IMR-90 (cell line): ENCODE measurements at regions not wholly inside any gene's neighbourhood (a gene's known extent, or its start where the extent isn't known, plus 50 kb on each side); places are given as distances from the start of the nearest gene placed in this dataset.

Source experiments
- ATAC-seq: fragments of 200-7000 bp; cut with Tn5 transposase; 2 replicates; pipeline ENCODE4 v1.9.1; 2020; ENCODE audit warnings: low read depth, mild to moderate bottlenecking, moderate library complexity
- BruUV-seq: library from RNA; stranded (reverse); fragments of 400-500 nt; replicated peaks from 2 replicates; lab custom pipeline; 2021; lab: Mats Ljungman, UMichigan
- CTCF ChIA-PET: fragments of 300-600 bp; formaldehyde crosslinking; extraction: SDS; loops from one replicate; lab custom pipeline; 2021; ENCODE audit warnings: antibody characterized with exemption; lab: Yijun Ruan, JAX
- POLR2A ChIA-PET: fragments of 300-600 bp; sonication (Branson Sonifier 250); formaldehyde crosslinking; loops from one replicate; lab custom pipeline; 2022; ENCODE audit warnings: antibody characterized with exemption; ENCODE audit not compliant: unreplicated experiment; lab: Charles Lee
- DNase-seq: peaks from one replicate; pipeline ENCODE4 v3.0.0; 2013
- H2AFZ ChIP-seq: replicated peaks from 2 replicates; pipeline ENCODE3; 2013; ENCODE audit warnings: low read length, mild to moderate bottlenecking; ENCODE audit not compliant: poor library complexity
- H2AK5ac ChIP-seq: 2 replicates; pipeline ENCODE4 v1.6.1; 2013; ENCODE audit warnings: low read depth, low read length, inconsistent platforms
- H2AK9ac ChIP-seq: replicated peaks from 2 replicates; pipeline ENCODE3; 2013; ENCODE audit warnings: mild to moderate bottlenecking, low read depth, low read length, moderate library complexity; ENCODE audit not compliant: poor library complexity
- H2BK120ac ChIP-seq: 2 replicates; pipeline ENCODE4 v1.6.1; 2013; ENCODE audit warnings: low read depth, low read length, inconsistent platforms
- H2BK15ac ChIP-seq: 3 replicates; pipeline ENCODE4 v1.6.1; 2013; ENCODE audit warnings: low read depth, low read length, inconsistent platforms
- H2BK20ac ChIP-seq: 2 replicates; pipeline ENCODE4 v1.6.1; 2013; ENCODE audit warnings: low read depth, mild to moderate bottlenecking, inconsistent platforms, low read length, moderate library complexity
- H2BK5ac ChIP-seq: 2 replicates; pipeline ENCODE4 v1.6.1; 2013; ENCODE audit warnings: mild to moderate bottlenecking, low read depth, low read length, inconsistent platforms; ENCODE audit not compliant: poor library complexity, severe bottlenecking
- H3K14ac ChIP-seq: replicated peaks from 2 replicates; pipeline ENCODE4 v1.6.1; 2013; ENCODE audit warnings: low read depth, low read length, inconsistent platforms
- H3K18ac ChIP-seq: 2 replicates; pipeline ENCODE4 v1.6.1; 2013; ENCODE audit warnings: low read depth, low read length, control low read depth
- H3K23ac ChIP-seq: 2 replicates; pipeline ENCODE4 v1.6.1; 2013; ENCODE audit warnings: low read depth, low read length, inconsistent platforms
- H3K27ac ChIP-seq: 2 replicates; pipeline ENCODE4 v1.5.1; 2013; ENCODE audit warnings: mild to moderate bottlenecking, control low read depth, low read length; ENCODE audit not compliant: insufficient read depth
- H3K27me3 ChIP-seq: 2 replicates; pipeline ENCODE4 v1.6.1; 2013; ENCODE audit warnings: low read length; ENCODE audit not compliant: control insufficient read depth, insufficient read depth
- H3K36me3 ChIP-seq: 2 replicates; pipeline ENCODE4 v1.6.1; 2013; ENCODE audit warnings: low read length, mixed read lengths; ENCODE audit not compliant: control insufficient read depth, insufficient read depth
- H3K4ac ChIP-seq: 2 replicates; pipeline ENCODE4 v1.6.1; 2013; ENCODE audit warnings: low read depth, low read length, inconsistent platforms
- H3K4me1 ChIP-seq: 2 replicates; pipeline ENCODE4 v1.6.1; 2013; ENCODE audit warnings: low read length, mixed read lengths; ENCODE audit not compliant: control insufficient read depth, insufficient read depth
- H3K4me2 ChIP-seq: 2 replicates; pipeline ENCODE4 v1.6.1; 2013; ENCODE audit warnings: low read depth, mild to moderate bottlenecking, control low read depth, low read length, moderate library complexity
- H3K4me3 ChIP-seq: 2 replicates; pipeline ENCODE4 v1.5.1; 2013; ENCODE audit warnings: low read depth, mild to moderate bottlenecking, control low read depth, low read length, moderate library complexity; ENCODE audit not compliant: insufficient read depth
- H3K56ac ChIP-seq: 2 replicates; pipeline ENCODE4 v1.6.1; 2013; ENCODE audit warnings: low read length, inconsistent platforms; ENCODE audit not compliant: insufficient read depth; ENCODE audit errors: extremely low read depth
- H3K79me1 ChIP-seq, 2 experiments: 2 replicates each; pipeline ENCODE4 v1.6.1; 2013; ENCODE audit warnings: low read length in 2 of 2, inconsistent platforms in 1 of 2, low read depth in 1 of 2
- H3K9ac ChIP-seq: 2 replicates; pipeline ENCODE4 v1.6.1; 2013; ENCODE audit warnings: low read depth, low read length, control low read depth
- H3K9me1 ChIP-seq: 2 replicates; pipeline ENCODE4 v1.6.1; 2013; ENCODE audit warnings: low read length, inconsistent platforms; ENCODE audit not compliant: insufficient read depth
- H3K9me3 ChIP-seq: 2 replicates; pipeline ENCODE4 v1.6.1; 2013; ENCODE audit warnings: low read length; ENCODE audit not compliant: control insufficient read depth, insufficient read depth
- H4K20me1 ChIP-seq: 2 replicates; pipeline ENCODE4 v1.6.1; 2013; ENCODE audit warnings: low read length, inconsistent platforms; ENCODE audit not compliant: insufficient read depth
- H4K5ac ChIP-seq: 2 replicates; pipeline ENCODE4 v1.6.1; 2013; ENCODE audit warnings: mild to moderate bottlenecking, low read depth, low read length, control low read depth
- H4K8ac ChIP-seq, 2 experiments: 2 replicates each; pipeline ENCODE4 v1.6.1; 2013; ENCODE audit warnings: low read depth in 2 of 2, low read length in 2 of 2, control low read depth in 1 of 2, inconsistent platforms in 1 of 2
- H4K91ac ChIP-seq: 2 replicates; pipeline ENCODE4 v1.6.1; 2013; ENCODE audit warnings: low read depth, low read length, inconsistent platforms; ENCODE audit not compliant: insufficient read depth
- BHLHE40 ChIP-seq: fragments of 150-350 bp; IDR thresholded peaks from 2 replicates; pipeline ENCODE4 v1.6.1; 2016; ENCODE audit warnings: mild to moderate bottlenecking, low read depth, low read length
- CEBPB ChIP-seq: IDR thresholded peaks from 2 replicates; pipeline ENCODE4 v1.6.1; 2012; ENCODE audit warnings: low read depth, low read length, improper control_type of control experiment
- CHD1 ChIP-seq: IDR thresholded peaks from 2 replicates; pipeline ENCODE4 v1.6.1; 2012; ENCODE audit warnings: low read depth, low read length, improper control_type of control experiment
- MAFK ChIP-seq: IDR thresholded peaks from 2 replicates; pipeline ENCODE4 v1.6.1; 2012; ENCODE audit warnings: low read depth, low read length, improper control_type of control experiment
- MAZ ChIP-seq: IDR thresholded peaks from 2 replicates; pipeline ENCODE4 v1.6.1; 2012; ENCODE audit warnings: low read depth, mild to moderate bottlenecking, low read length, improper control_type of control experiment, moderate library complexity, borderline replicate concordance
- POLR2A ChIP-seq: IDR thresholded peaks from 2 replicates; pipeline ENCODE4 v1.6.1; 2012; ENCODE audit warnings: mild to moderate bottlenecking, low read depth, low read length
- RAD21 ChIP-seq: IDR thresholded peaks from 2 replicates; pipeline ENCODE4 v1.6.1; 2012; ENCODE audit warnings: low read length, improper control_type of control experiment
- RCOR1 ChIP-seq: IDR thresholded peaks from 2 replicates; pipeline ENCODE4 v1.6.1; 2012; ENCODE audit warnings: mild to moderate bottlenecking, low read length, improper control_type of control experiment; ENCODE audit not compliant: insufficient replicate concordance
- WGBS, 2 experiments: methylation state at CpG; one replicate each; pipeline versions ENCODE4 v1.1.5 to v1.1.7; 2013; ENCODE audit warnings: missing lambda C conversion rate in 2 of 2; ENCODE audit not compliant: insufficient read length in 1 of 2; ENCODE audit errors: extremely low coverage in 2 of 2; 5-methylcytosine and 5-hydroxymethylcytosine counted together
- dilution Hi-C: fragments of 300-500 bp; cut with HindIII; formaldehyde crosslinking; loops from one replicate; pipeline ENCODE4 v1.14.3; 2018; ENCODE audit warnings: low sequenced_read_pairs; ENCODE audit not compliant: unreplicated experiment
- in situ Hi-C: fragments of 300-500 bp; cut with MboI; formaldehyde crosslinking; loops from 3 replicates; pipeline ENCODE4 v1.14.3; 2019; ENCODE audit warnings: low sequenced_read_pairs, inconsistent platforms, mixed read lengths
- intact Hi-C: fragments of 100-400 bp; cut with micrococcal nuclease; formaldehyde crosslinking; loops from 2 replicates; pipeline ENCODE4 v1.10.0; 2022
- TF ChIP-seq, protein P1 (sequence below): fragments of 150-350 bp; IDR thresholded peaks from 2 replicates; pipeline ENCODE4 v1.6.1; 2016; ENCODE audit warnings: low read depth, mild to moderate bottlenecking, low read length, moderate library complexity, borderline replicate concordance

- WGBS, 2 experiments, result 100% methylated on average over 1 of the region's 4 CpGs; no CpG with 5 or more reads in 1 of the 2 experiments
- POLR2A ChIA-PET, result no interaction called here
- dilution Hi-C loops, result no loop called here
Observed at GRCh38 chr2:194907569-194907968, 749.5 kb upstream of the SLC39A10 start.

More at GRCh38 chr2:194907569-194907968, 749.5 kb upstream of the SLC39A10 start:
- Histone ChIP-seq H2AK9ac (no peak overlapping the region), H3K4ac (no peak overlapping the region), H3K4me2 (no peak overlapping the region), H2AK5ac (no peak overlapping the region), H3K4me3 (no peak overlapping the region), H4K8ac (no peak overlapping the region), H3K27me3 (no peaks in the 10 kb centered on the region), H3K9me3 (no peaks in the 10 kb centered on the region; the same call in 1 of the 2 replicates), H3K79me1 (no peaks in the 10 kb centered on the region), H2BK120ac (no peak overlapping the region), H2BK15ac (no peak overlapping the region), H3K27ac (no peak overlapping the region), H3K9me1 (no peaks in the 10 kb centered on the region), H4K91ac (no peak overlapping the region), H2AFZ (no peak overlapping the region), H3K56ac (no peak overlapping the region), H3K4me1 (no peaks in the 10 kb centered on the region), H3K36me3 (no peaks in the 10 kb centered on the region), H4K5ac (no peak overlapping the region), H4K20me1 (no peaks in the 10 kb centered on the region), H3K23ac (no peak overlapping the region), H3K9ac (no peak overlapping the region), H2BK20ac (no peak overlapping the region), H3K18ac (no peak overlapping the region), H3K14ac (no peak overlapping the region), H2BK5ac (no peak overlapping the region)
- DNase-seq (no peak), ATAC-seq (no peak)
- CTCF ChIA-PET, result interaction anchor here (0.7 kb wide), 1 partner anchor 226 kb away, joined by 3 read pairs; no protein-coding TSS in a partner anchor
- BruUV-seq, result no TSS peak
- intact Hi-C loops, result no loop called here
- in situ Hi-C loops, result no loop called here
- TF ChIP-seq CEBPB, result no peak
- no peak for TF ChIP-seq BHLHE40
- no peak for TF ChIP-seq RAD21
- no peak for TF ChIP-seq POLR2A
- no peak for TF ChIP-seq RCOR1
- TF ChIP-seq, protein P1, sequence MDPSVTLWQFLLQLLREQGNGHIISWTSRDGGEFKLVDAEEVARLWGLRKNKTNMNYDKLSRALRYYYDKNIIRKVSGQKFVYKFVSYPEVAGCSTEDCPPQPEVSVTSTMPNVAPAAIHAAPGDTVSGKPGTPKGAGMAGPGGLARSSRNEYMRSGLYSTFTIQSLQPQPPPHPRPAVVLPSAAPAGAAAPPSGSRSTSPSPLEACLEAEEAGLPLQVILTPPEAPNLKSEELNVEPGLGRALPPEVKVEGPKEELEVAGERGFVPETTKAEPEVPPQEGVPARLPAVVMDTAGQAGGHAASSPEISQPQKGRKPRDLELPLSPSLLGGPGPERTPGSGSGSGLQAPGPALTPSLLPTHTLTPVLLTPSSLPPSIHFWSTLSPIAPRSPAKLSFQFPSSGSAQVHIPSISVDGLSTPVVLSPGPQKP, result no peak
- no peak for TF ChIP-seq CHD1
- no peak for TF ChIP-seq MAZ
- TF ChIP-seq MAFK, result no peak
